GM11168 (cell line): ENCODE measurements at regions not wholly inside any gene's neighbourhood (a gene's known extent, or its start where the extent isn't known, plus 50 kb on each side); places are given as distances from the start of the nearest gene placed in this dataset.

Experiments used
- in situ Hi-C: fragments of 300-500 bp; cut with MboI; formaldehyde crosslinking; loops from one replicate; pipeline ENCODE4 v1.12.0; 2022; ENCODE audit warnings: low sequenced_read_pairs; ENCODE audit not compliant: unreplicated experiment

- in situ Hi-C loops = no loop called here
Observed at GRCh38 chr7:80977751-80978150, 58.9 kb upstream of the SEMA3C start.

- in situ Hi-C loops = no loop called here
Observed at GRCh38 chr7:80974396-80975358, 55.8 kb upstream of the SEMA3C start.

GRCh38 chr7:80971225-80971624 is 52.4 kb upstream of the SEMA3C start:
- in situ Hi-C loops = no loop called here
